HEK293 (cell line): ENCODE measurements at regions not wholly inside any gene's neighbourhood (a gene's known extent, or its start where the extent isn't known, plus 50 kb on each side); places are given as distances from the start of the nearest gene placed in this dataset.

Source experiments
- CTCF ChIA-PET: fragments of 350-600 bp; formaldehyde crosslinking; extraction: SDS; loops from one replicate; lab custom pipeline; 2021; ENCODE audit warnings: antibody characterized with exemption; lab: Yijun Ruan, JAX
- POLR2A ChIA-PET: fragments of 300-600 bp; formaldehyde crosslinking; extraction: SDS; loops from one replicate; lab custom pipeline; 2020; ENCODE audit warnings: antibody characterized with exemption, inconsistent platforms; lab: Yijun Ruan, JAX
- H3K27ac ChIP-seq: fragments of 200-500 bp; sonication (Bioruptor generic); 2 replicates; pipeline ENCODE4 v1.5.1; 2014; ENCODE audit warnings: low read depth, low read length, control low read depth, inconsistent platforms; ENCODE audit errors: extremely low read depth
- H3K36me3 ChIP-seq, 2 experiments: fragments of 200-500 bp in 1 of 2; sonication (Bioruptor generic) in 1 of 2; 1 replicate in 1 of 2; 2 replicates in 1 of 2; pipeline ENCODE4 v1.5.1; 2014 to 2017; ENCODE audit warnings: inconsistent platforms in 2 of 2, low read length in 2 of 2; ENCODE audit not compliant: control insufficient read depth in 2 of 2, insufficient read depth in 1 of 2
- H3K4me1 ChIP-seq: fragments of 200-500 bp; sonication (Bioruptor generic); 2 replicates; pipeline ENCODE4 v1.5.1; 2014; ENCODE audit warnings: mild to moderate bottlenecking, low read length, inconsistent platforms; ENCODE audit not compliant: control insufficient read depth, insufficient read depth
- H3K4me3 ChIP-seq: 2 replicates; pipeline ENCODE4 v1.5.1; 2011; ENCODE audit warnings: low read depth, mild to moderate bottlenecking, control low read depth, low read length, moderate library complexity
- H3K9me3 ChIP-seq: fragments of 200-500 bp; sonication (Bioruptor generic); 2 replicates; pipeline ENCODE4 v1.5.1; 2014; ENCODE audit warnings: low read depth, low read length, inconsistent platforms; ENCODE audit not compliant: control insufficient read depth, insufficient read depth
- IKZF3 ChIP-seq: fragments of 450-650 bp; IDR thresholded peaks from 2 replicates; pipeline ENCODE4 v1.5.0; 2018; ENCODE audit warnings: missing biosample characterization, mild to moderate bottlenecking, missing genetic modification characterization, moderate library complexity
- OVOL3 ChIP-seq: fragments of 450-650 bp; formaldehyde crosslinking; IDR thresholded peaks from 2 replicates; pipeline ENCODE4 v1.5.1; 2016; ENCODE audit warnings: missing biosample characterization, missing genetic modification characterization
- ZFHX2 ChIP-seq: fragments of 450-650 bp; formaldehyde crosslinking; conservative IDR thresholded peaks from 2 replicates; pipeline ENCODE4 v1.5.1; 2016; ENCODE audit warnings: missing biosample characterization, missing genetic modification characterization
- ZNF394 ChIP-seq: fragments of 450-650 bp; formaldehyde crosslinking; IDR thresholded peaks from 2 replicates; pipeline ENCODE4 v1.5.1; 2016; ENCODE audit warnings: missing biosample characterization, missing genetic modification characterization, mild to moderate bottlenecking, moderate library complexity, borderline replicate concordance
- ZNF423 ChIP-seq: fragments of 450-650 bp; formaldehyde crosslinking; IDR thresholded peaks from 2 replicates; pipeline ENCODE4 v1.5.1; 2016; ENCODE audit warnings: missing biosample characterization, missing genetic modification characterization
- ZNF549 ChIP-seq: fragments of 450-650 bp; IDR thresholded peaks from 2 replicates; pipeline ENCODE4 v1.5.1; 2018; ENCODE audit warnings: missing biosample characterization, missing genetic modification characterization, mild to moderate bottlenecking, inconsistent platforms, moderate library complexity
- ZNF558 ChIP-seq: fragments of 450-650 bp; formaldehyde crosslinking; IDR thresholded peaks from 2 replicates; pipeline ENCODE4 v1.5.1; 2016; ENCODE audit warnings: missing biosample characterization, missing genetic modification characterization
- ZNF692 ChIP-seq: fragments of 450-650 bp; formaldehyde crosslinking; IDR thresholded peaks from 2 replicates; pipeline ENCODE4 v1.5.1; 2016; ENCODE audit warnings: missing biosample characterization, missing genetic modification characterization
- ZNF776 ChIP-seq: fragments of 450-650 bp; formaldehyde crosslinking; IDR thresholded peaks from 2 replicates; pipeline ENCODE4 v1.5.0; 2017; ENCODE audit warnings: missing biosample characterization, missing genetic modification characterization, borderline replicate concordance
- ZNF785 ChIP-seq: fragments of 450-650 bp; formaldehyde crosslinking; IDR thresholded peaks from 2 replicates; pipeline ENCODE4 v1.5.1; 2016; ENCODE audit warnings: missing biosample characterization, missing genetic modification characterization
- TF ChIP-seq, protein P1 (sequence below): fragments of 450-650 bp; formaldehyde crosslinking; IDR thresholded peaks from 2 replicates; pipeline ENCODE4 v1.5.1; 2016; ENCODE audit warnings: missing biosample characterization, missing genetic modification characterization
- TF ChIP-seq, protein P2 (sequence below): fragments of 450-650 bp; formaldehyde crosslinking; IDR thresholded peaks from 2 replicates; pipeline ENCODE4 v1.5.1; 2016; ENCODE audit warnings: missing biosample characterization, missing genetic modification characterization
- TF ChIP-seq, protein P3 (sequence below): fragments of 450-650 bp; formaldehyde crosslinking; IDR thresholded peaks from 2 replicates; pipeline ENCODE4 v1.5.1; 2017; ENCODE audit warnings: missing biosample characterization, missing genetic modification characterization
- TF ChIP-seq, protein P4 (sequence below): fragments of 450-650 bp; formaldehyde crosslinking; IDR thresholded peaks from 2 replicates; pipeline ENCODE4 v1.5.1; 2016; ENCODE audit warnings: missing biosample characterization, missing genetic modification characterization, low read depth
- TF ChIP-seq, protein P5 (sequence below): fragments of 450-650 bp; formaldehyde crosslinking; IDR thresholded peaks from 2 replicates; pipeline ENCODE4 v1.5.1; 2016; ENCODE audit warnings: missing biosample characterization, missing genetic modification characterization
- TF ChIP-seq, protein P6 (sequence below): fragments of 450-650 bp; formaldehyde crosslinking; IDR thresholded peaks from 2 replicates; pipeline ENCODE4 v1.5.1; 2016; ENCODE audit warnings: missing biosample characterization, missing genetic modification characterization

GRCh38 chr10:61098966-61099365, 155.0 kb upstream of the RHOBTB1 start:
- TF ChIP-seq ZNF394 (tag by site-specific recombination) (no peak), OVOL3 (tag by site-specific recombination) (no peak), ZNF776 (tag by site-specific recombination) (no peak), ZNF423 (no peak), ZNF549 (tag by site-specific recombination) (no peak), ZNF692 (no peak), IKZF3 (tag by site-specific recombination) (no peak), ZFHX2 (tag by site-specific recombination) (no peak), ZNF785 (no peak), ZNF558 (tag by site-specific recombination) (no peak)
- TF ChIP-seq, protein P1, sequence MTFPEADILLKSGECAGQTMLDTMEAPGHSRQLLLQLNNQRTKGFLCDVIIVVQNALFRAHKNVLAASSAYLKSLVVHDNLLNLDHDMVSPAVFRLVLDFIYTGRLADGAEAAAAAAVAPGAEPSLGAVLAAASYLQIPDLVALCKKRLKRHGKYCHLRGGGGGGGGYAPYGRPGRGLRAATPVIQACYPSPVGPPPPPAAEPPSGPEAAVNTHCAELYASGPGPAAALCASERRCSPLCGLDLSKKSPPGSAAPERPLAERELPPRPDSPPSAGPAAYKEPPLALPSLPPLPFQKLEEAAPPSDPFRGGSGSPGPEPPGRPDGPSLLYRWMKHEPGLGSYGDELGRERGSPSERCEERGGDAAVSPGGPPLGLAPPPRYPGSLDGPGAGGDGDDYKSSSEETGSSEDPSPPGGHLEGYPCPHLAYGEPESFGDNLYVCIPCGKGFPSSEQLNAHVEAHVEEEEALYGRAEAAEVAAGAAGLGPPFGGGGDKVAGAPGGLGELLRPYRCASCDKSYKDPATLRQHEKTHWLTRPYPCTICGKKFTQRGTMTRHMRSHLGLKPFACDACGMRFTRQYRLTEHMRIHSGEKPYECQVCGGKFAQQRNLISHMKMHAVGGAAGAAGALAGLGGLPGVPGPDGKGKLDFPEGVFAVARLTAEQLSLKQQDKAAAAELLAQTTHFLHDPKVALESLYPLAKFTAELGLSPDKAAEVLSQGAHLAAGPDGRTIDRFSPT (tag by site-specific recombination) = no peak
- TF ChIP-seq, protein P2, sequence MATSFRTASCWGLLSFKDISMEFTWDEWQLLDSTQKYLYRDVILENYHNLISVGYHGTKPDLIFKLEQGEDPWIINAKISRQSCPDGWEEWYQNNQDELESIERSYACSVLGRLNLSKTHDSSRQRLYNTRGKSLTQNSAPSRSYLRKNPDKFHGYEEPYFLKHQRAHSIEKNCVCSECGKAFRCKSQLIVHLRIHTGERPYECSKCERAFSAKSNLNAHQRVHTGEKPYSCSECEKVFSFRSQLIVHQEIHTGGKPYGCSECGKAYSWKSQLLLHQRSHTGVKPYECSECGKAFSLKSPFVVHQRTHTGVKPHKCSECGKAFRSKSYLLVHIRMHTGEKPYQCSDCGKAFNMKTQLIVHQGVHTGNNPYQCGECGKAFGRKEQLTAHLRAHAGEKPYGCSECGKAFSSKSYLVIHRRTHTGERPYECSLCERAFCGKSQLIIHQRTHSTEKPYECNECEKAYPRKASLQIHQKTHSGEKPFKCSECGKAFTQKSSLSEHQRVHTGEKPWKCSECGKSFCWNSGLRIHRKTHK (tag by site-specific recombination) = no peak
- TF ChIP-seq, protein P3, sequence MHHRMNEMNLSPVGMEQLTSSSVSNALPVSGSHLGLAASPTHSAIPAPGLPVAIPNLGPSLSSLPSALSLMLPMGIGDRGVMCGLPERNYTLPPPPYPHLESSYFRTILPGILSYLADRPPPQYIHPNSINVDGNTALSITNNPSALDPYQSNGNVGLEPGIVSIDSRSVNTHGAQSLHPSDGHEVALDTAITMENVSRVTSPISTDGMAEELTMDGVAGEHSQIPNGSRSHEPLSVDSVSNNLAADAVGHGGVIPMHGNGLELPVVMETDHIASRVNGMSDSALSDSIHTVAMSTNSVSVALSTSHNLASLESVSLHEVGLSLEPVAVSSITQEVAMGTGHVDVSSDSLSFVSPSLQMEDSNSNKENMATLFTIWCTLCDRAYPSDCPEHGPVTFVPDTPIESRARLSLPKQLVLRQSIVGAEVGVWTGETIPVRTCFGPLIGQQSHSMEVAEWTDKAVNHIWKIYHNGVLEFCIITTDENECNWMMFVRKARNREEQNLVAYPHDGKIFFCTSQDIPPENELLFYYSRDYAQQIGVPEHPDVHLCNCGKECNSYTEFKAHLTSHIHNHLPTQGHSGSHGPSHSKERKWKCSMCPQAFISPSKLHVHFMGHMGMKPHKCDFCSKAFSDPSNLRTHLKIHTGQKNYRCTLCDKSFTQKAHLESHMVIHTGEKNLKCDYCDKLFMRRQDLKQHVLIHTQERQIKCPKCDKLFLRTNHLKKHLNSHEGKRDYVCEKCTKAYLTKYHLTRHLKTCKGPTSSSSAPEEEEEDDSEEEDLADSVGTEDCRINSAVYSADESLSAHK = no peak
- TF ChIP-seq, protein P4, sequence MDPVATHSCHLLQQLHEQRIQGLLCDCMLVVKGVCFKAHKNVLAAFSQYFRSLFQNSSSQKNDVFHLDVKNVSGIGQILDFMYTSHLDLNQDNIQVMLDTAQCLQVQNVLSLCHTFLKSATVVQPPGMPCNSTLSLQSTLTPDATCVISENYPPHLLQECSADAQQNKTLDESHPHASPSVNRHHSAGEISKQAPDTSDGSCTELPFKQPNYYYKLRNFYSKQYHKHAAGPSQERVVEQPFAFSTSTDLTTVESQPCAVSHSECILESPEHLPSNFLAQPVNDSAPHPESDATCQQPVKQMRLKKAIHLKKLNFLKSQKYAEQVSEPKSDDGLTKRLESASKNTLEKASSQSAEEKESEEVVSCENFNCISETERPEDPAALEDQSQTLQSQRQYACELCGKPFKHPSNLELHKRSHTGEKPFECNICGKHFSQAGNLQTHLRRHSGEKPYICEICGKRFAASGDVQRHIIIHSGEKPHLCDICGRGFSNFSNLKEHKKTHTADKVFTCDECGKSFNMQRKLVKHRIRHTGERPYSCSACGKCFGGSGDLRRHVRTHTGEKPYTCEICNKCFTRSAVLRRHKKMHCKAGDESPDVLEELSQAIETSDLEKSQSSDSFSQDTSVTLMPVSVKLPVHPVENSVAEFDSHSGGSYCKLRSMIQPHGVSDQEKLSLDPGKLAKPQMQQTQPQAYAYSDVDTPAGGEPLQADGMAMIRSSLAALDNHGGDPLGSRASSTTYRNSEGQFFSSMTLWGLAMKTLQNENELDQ (tag by site-specific recombination) = no peak
- TF ChIP-seq, protein P5, sequence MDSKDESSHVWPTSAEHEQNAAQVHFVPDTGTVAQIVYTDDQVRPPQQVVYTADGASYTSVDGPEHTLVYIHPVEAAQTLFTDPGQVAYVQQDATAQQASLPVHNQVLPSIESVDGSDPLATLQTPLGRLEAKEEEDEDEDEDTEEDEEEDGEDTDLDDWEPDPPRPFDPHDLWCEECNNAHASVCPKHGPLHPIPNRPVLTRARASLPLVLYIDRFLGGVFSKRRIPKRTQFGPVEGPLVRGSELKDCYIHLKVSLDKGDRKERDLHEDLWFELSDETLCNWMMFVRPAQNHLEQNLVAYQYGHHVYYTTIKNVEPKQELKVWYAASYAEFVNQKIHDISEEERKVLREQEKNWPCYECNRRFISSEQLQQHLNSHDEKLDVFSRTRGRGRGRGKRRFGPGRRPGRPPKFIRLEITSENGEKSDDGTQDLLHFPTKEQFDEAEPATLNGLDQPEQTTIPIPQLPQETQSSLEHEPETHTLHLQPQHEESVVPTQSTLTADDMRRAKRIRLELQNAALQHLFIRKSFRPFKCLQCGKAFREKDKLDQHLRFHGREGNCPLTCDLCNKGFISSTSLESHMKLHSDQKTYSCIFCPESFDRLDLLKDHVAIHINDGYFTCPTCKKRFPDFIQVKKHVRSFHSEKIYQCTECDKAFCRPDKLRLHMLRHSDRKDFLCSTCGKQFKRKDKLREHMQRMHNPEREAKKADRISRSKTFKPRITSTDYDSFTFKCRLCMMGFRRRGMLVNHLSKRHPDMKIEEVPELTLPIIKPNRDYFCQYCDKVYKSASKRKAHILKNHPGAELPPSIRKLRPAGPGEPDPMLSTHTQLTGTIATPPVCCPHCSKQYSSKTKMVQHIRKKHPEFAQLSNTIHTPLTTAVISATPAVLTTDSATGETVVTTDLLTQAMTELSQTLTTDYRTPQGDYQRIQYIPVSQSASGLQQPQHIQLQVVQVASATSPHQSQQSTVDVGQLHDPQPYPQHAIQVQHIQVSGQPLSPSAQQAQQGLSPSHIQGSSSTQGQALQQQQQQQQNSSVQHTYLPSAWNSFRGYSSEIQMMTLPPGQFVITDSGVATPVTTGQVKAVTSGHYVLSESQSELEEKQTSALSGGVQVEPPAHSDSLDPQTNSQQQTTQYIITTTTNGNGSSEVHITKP (tag by site-specific recombination) = no peak
- TF ChIP-seq, protein P6, sequence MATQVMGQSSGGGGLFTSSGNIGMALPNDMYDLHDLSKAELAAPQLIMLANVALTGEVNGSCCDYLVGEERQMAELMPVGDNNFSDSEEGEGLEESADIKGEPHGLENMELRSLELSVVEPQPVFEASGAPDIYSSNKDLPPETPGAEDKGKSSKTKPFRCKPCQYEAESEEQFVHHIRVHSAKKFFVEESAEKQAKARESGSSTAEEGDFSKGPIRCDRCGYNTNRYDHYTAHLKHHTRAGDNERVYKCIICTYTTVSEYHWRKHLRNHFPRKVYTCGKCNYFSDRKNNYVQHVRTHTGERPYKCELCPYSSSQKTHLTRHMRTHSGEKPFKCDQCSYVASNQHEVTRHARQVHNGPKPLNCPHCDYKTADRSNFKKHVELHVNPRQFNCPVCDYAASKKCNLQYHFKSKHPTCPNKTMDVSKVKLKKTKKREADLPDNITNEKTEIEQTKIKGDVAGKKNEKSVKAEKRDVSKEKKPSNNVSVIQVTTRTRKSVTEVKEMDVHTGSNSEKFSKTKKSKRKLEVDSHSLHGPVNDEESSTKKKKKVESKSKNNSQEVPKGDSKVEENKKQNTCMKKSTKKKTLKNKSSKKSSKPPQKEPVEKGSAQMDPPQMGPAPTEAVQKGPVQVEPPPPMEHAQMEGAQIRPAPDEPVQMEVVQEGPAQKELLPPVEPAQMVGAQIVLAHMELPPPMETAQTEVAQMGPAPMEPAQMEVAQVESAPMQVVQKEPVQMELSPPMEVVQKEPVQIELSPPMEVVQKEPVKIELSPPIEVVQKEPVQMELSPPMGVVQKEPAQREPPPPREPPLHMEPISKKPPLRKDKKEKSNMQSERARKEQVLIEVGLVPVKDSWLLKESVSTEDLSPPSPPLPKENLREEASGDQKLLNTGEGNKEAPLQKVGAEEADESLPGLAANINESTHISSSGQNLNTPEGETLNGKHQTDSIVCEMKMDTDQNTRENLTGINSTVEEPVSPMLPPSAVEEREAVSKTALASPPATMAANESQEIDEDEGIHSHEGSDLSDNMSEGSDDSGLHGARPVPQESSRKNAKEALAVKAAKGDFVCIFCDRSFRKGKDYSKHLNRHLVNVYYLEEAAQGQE (tag by site-specific recombination) = no peak
- Histone ChIP-seq H3K36me3 (no peaks in the 10 kb centered on the region), H3K9me3 (no peaks in the 10 kb centered on the region), H3K4me3 (no peak overlapping the region), H3K4me1 (no peaks in the 10 kb centered on the region), H3K27ac (no peak overlapping the region)
- POLR2A ChIA-PET = no interaction called here
- CTCF ChIA-PET = no interaction called here
